Activated CD4-positive, alpha-beta T cell treated with anti-CD3 and anti-CD28 coated beads, Interleukin-2, amount 50 U/mL, for 16 hours (primary cell): ENCODE measurements at regions not wholly inside any gene's neighbourhood (a gene's known extent, or its start where the extent isn't known, plus 50 kb on each side); places are given as distances from the start of the nearest gene placed in this dataset.
A peak's percentile ranks its signal among the peaks of the same experiment; 100 is the strongest.
"Not testable (repeated sequence)": the region's sequence is repeated elsewhere in the genome, so short reads cannot be mapped to it uniquely, and the experiment has no call there.

Experiments used
- DNase-seq: peaks from one replicate; pipeline ENCODE4 v3.0.0-alpha.2; 2020

DNA sequence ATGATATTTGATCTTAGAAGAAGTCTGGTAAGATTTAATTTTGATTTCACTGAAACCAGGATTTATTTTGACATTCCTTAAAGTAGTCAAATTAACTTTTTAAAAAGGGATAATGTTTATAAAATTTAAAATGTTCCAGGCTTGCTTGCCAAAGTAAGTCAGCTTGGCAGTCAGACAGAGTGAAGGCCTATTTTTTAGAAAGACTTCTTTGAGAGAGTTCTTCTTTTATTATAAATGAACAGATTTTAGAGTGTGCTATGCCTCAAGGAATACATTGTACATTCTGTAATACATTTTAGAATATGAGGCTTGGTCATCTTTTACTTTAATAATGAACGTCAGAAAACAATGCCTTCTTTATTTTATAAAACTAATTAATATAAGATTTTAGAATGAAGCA is 138.7 kb downstream of the DISP1 start:
- no peak for DNase-seq

DNA sequence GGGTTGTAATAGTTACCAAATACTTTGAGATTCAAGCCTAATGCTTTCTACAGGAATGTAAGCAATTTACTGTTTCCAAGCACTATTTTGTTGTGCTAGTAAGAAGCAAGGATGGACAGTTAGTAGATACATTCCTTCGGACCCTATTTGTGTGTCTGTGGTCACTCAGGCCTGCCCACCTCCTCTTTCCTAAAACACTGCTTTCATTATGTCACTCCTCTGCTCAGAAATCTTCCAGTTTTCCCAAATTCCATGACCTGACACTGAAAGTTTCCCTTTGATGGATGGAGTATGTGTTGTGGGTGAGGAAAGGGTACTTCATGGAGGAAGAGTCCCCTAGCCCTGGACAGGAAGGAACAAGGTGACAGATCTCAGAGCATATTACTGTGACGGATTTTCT is 141.1 kb downstream of the DISP1 start:
- DNase-seq: no peak

DNA sequence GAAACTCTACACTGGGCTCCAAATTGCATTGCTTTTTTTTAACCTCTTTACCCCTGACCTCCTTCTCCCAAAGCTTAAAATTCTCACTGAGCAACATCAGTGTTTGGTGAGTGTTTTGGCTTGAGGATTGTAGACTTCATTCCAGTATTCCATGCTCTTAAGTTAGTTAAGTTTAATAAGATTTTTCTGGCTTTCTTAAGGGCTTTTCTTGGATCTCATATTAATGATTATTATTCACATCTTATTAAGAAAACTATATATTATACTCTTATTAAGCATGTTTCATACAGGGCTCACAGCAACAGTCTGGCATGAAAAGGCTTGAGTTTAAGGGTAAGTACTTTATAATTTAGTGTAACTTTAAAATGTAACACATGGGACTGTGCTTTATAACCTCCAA is 141.8 kb downstream of the DISP1 start:
- no peak for DNase-seq

DNA sequence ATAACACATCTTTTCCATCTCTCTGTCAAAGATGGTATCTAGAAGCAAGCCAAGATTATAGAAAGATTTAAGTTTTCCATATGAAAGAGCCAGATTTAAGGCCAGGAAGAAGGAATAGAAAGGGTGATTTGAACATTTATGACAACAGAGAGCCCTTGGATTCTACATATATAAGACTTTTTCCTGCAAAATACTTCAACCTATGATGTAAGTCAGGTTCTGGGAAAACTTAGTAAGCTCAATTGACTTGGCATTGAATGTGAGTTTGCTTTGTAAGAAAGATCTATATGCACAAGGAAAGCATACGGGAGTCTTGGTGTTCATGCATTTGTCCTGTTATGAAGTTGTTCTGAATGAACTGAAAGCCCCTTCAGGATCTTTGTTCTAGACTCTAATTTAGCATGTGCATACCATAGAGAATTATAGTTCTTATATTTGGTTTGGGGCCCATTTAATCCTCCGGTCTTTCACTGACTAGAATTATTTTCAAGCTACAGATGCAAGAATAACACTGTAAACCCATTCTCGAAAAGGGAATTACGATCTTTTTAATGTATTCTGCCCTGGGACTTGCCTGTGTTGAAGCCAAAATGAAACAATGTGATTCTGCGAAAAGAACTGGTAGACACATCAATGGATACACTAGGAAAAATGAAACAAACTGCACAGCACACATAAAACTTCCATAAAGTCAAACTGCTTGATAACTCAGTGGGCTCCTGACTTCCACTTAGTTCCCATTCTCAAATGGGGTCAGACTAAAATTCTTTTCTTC is 152.8 kb downstream of the DISP1 start:
- DNase-seq: no peak

DNA sequence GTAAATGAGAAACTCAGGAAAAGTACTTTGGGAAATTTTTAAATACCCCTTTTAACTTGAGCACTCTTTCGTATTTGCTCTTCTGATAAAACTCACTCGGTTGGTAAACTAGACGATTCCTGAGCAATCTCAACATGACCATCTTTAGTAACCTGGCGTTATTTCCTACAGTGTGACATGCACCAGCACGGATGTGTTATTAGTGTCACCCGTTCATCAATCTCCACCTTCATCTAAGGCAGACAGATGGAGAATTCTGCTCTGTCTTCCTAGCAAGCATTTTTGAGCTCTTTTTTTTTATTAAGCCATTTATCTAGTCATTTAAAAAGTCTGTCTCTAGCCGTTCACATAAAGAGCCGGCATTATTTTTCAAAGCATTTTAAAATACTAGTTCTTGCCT is 155.2 kb downstream of the DISP1 start:
- DNase-seq: no peak

DNA sequence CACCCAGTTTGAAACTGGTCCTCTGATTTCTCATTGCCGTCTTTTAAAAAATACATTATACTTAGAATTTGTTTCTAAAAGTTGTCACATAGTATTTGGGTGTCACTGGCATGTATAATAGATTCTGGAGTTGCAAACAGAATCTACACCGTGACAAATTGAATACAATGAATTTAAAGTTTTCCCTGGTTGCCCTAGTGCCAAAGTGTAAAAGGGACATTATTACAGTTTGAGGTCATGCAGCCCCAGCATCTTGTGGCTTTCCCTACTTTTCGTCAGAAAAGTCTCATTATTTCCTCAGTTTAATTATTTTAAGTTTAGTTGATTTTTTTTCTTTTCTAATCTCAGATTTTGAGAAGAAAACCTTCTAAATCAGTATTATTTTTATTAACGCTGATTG is 155.9 kb downstream of the DISP1 start:
- no peak for DNase-seq

DNA sequence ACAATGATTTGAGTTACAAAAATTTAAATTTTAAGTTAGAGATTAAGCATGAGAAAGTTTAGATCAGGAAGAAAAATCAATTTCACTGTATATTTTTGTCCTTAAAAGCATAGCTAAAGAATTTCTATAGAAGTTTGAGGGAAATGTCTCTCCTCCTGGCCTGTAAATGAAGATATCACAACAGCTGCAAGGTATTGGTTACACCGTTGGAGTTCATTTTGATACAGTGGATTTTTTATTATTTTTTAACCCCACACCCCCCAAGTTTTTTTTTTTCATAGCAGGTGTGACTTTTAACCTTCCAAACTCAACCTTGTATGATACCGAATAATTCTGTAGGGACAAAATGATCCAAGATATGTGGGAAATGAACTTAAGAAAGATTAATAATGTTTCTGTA is 156.3 kb downstream of the DISP1 start:
- DNase-seq: no peak

DNA sequence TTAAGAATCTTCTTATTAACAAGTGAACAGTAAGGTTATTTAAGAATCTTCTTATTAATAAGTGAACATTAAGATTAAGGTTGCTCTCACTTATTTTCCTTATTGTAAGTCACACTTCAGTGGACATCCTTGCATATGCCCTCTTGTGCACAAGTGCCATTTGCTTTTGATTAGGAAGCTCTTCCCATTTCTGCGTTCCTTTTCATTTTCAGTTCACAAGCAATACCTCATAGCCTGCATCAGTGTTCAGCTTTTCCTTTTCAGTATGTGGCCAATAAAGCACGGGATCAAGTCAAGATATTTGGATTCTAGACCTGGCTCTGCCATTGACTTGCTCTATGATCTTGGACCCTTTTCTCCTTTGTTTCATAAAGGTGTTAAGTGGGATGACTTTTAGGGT is 158.7 kb downstream of the DISP1 start:
- no peak for DNase-seq

DNA sequence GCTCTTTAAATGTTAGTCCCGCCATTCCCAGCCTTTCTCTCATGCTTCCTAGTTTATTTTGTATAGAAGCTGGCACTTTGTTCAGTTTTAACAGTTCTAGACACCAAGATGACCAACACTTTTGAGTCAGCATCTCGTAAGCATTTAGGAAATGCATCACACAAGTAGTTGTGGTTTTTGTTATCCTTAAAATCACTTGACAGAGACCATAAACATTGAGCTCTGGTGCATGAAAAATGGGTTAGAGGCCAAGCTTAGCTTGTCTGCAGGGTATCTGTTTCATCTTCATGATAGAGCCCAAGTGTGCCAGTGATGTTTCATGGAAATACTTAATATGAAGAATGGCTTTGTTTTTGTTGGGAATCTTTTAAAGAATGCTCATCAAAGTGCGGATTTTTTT is 159.7 kb downstream of the DISP1 start:
- peak; percentile 1 for DNase-seq

DNA sequence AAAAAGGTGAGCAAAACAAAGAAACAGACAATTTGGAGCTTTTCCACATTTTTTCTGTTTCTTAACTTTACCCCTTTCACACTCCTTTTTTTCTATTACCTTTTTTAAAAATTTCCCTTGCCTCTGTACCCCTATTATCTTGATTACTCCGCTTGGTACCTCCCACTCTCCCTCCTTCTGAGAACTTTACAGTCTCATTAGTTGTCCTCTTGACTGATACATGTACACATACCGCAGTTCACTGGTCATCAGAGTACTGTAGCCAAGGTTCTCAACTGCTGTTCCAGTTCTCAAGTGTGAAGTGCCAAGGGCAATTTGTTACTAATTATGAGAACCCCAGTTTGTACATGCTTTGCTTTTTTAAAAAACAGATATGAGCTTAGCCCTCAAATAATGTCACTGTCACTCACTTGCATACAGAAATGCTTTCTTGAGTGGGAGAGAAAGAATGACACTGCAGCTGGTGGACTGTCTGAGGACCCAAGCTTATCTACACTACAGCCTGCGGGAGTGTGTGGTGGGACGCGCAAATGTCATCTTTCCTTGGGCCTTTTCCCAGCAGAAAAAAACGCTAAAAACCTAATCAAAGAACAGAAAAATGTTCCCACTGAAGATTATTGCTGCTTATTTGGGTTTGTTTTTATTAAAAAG is 160.8 kb downstream of the DISP1 start:
- DNase-seq: no peak

DNA sequence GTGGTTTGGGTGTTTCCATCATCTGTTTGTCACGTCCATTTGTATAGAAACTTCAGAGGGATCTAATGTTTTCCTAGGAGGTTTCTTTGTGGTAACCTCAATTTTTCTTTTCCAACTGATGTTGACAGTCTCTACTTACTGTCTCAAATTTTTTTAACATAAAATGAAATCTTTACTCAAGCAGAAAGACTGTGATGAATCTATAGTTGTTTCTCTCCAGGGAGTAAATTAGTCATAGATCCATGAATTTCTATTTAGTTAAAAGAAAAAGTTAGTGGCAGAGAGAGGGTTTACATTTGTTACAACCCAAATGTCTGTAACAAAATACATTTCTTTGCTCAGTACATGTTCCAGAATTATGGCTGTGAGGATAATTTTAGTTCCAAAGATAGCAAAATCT is 161.6 kb downstream of the DISP1 start:
- DNase-seq: no peak

DNA sequence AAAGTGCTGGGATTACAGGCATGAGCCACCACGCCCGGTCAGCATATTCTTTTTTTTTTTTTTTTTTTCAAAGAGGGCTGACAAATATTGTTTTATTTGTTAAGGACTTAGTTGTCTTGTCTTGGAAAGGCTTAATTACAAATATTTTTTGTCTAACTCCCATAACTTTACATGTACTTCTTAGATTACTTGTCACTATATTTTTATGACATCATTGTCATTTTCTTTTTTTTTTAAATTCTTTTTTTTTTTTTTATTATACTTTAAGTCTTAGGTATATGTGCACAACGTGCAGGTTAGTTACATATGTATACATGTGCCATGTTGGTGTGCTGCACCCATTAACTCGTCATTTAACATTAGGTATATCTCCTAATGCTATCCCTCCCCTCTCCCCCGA is 162.5 kb downstream of the DISP1 start:
- not testable (repeated sequence) for DNase-seq

DNA sequence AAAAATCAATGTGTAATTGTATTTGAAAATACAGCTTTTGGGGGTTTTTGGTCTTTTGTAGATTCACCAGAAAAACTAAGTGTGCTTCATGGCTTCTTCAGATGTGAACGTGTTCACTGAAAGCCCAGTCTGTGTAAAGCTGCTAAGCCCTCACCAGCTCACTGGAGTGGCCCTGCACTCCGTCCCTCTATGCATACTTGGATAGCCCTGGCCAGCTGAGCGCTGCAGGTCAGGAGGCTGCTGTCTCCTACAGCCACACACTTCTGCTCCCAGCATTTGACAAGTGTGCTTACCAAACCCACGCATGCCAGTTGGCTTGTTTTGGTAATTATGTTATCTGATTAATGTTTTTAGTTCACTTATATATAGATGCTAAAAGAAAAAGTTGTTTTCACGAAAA is 163.5 kb downstream of the TLR5 start:
- DNase-seq: no peak

DNA sequence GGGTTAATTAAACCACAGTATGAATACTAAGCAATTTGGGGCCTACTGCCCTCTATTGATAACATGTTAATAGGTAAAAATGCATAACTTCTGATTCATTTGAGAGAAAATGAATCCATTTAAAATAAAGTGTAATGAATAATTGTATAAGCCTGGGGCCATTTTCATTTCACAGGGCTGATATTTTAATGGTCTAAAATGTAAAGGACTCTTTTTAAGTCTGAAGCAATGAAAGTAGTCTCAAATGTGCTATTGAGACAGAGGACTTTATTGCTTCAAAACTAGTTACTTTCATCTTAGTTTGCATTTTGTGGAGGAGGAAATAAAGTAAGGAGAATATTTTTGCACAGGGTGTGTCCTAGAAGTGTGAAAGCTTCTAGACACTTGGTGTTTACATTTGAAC is 155.4 kb downstream of the TLR5 start:
- no peak for DNase-seq

DNA sequence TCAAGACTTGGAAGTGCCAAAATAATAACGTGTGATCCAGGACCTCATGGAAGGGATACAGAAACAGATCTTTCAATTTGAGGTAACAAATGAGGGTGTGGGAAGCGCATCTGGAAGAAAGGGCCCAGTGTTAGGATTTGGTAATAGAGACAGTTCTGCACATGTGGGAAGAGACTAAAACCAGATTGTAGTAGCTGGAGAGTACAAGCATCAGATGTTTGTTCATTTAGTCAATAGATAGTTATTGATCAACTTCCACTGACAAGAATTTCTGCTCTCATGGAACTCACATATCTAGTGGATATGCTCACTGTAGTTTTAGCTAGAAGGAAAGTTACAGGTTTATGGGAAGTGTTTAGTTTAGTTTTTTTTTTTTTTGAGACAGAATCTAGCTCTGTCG is 153.6 kb downstream of the TLR5 start:
- no peak for DNase-seq

DNA sequence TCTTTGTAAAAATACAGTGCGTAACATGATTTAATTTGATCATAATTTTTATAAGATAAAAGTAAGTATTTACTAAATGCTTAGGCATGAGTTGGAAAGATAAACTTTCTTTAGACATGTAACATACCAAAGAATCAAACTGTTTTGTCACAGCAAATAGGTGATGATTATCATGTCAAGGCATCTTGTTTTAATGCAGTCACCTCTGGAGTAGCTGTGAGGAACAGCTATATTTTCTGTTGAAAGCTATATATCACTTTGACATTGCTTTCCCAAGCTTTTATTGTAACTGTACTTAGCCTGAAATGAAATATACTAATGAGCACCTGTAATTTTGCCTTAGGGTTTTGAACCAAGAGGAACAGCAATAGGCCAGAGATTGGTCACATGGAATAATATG is 151.9 kb downstream of the TLR5 start:
- no peak for DNase-seq

DNA sequence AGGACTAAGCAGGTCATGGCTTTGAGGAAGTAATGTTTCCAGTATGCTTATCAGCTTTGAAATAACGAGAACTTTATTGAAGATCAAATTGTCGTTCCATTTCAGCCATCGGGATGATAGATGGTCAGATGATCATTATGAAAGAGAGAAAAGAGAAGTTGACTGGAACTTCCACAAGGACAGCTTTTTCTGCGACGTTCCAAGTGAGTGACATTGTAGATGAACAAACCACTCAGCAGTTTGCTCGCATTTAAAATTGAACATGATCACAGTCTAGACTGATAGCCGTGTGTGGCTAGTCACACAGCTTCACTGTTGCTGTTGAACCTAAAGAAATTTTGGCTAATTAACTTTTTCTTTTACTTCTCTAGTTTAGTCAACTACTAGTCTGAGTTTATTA is 151.1 kb downstream of the TLR5 start:
- DNase-seq: no peak

DNA sequence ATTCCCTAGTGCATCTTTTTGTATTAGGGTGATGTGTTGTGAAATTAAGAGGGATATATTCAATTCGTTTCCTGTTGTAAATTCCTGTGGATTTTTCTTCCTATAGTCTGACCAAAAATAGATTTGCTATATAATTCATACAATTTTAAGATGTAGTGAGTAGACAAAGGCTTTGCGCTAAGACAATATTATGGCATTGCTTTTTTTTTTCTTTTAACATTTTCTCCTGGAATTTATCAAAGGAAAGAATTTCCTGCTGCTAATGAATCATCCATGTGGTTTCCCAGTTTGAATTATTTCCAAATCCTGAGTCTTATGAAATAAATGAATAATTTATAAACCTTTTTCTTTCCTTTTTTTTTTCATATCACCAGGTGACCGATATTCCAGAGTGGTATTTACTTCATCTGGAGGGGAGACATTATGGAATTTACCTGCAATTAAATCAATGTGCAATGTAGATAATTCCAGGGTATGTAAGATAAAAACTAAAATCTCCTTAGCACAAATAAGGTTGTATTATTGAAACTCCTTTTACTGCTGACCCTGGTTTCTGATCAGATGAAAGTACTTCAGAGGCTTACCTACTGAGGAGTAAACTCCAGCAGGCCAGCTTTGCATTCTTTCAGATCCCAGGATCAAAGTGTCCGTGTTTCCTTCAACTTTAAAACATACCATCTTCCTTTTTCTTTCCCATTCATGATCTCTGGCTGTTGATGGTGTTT is 148.4 kb downstream of the TLR5 start:
- DNase-seq: no peak

DNA sequence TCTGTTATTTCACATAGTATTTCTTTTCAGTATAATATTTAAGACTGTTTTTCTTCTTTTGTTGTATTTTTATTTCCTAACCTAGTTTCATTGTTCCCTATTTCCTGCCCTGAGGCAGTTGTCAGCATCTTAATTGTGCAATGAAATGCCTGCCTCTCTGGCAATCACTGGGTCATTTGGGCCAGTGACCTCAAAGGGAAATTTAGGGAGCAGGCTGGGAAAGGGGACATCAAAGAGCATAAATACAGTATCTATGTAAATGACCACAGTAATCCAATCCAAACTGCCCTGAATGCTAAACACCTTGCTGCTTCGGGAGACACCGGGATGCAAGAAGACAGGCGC is 147.8 kb downstream of the TLR5 start:
- DNase-seq: no peak

DNA sequence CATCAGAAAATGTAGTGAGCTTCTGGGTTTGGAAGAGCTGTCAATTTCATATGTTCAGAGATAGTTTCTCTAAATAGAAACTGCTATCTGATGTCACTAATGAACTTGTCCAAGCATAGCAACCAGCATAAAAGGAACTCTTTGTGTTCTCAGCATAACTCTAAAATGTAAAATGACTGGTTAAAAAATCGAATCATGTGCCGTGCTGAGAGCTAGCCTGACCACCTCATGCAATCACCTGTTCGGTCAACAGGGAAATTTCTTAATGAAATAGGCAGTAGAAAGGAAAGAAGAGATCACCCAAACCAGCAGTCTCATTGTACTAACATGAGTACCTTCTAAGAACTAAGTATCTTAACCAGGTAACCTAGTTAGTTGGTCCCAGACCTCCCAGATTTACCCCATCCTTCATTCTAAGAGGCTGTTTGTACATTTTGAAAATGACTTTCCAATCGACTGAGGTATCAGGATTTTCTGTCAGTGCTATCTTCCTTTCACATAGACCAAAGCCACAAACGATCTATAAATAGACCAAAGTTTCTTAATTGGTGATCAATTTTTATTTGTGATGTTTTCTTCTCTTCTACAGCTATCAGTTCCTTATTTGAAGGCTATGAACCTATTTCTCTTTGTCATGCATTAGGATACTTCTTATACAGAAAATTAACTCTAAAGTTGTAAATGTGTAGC is 147.3 kb downstream of the TLR5 start:
- DNase-seq: no peak

DNA sequence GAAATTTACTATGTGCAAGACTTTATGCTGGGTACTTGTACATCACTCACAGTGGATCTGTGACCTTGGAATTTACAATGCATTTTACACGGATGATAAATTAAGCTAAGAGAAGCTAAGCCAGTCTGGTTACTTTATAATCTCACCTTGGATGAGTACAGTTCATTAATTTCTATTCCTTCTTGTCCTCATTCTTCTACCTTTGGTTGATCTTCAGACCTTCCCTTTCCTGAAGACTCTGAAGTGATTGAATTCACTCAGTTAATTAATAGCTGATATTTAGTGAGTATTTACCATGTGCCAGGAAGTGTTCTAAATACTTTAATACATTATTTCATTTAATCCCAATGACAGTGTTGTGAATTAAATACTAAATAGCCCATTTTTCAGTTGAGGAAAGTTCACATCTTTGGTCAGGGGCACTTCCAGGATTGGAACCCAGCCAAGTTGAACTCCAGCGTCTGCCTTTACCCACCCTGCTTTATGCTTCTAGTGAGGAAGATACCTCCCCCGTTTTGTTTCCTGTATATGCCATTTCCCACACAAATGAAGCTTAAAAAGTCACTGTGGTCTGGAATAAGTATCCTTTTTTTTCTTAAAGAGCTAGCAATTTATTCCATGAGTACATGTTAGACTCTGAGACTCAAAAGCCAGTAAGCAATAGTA is 146.6 kb downstream of the TLR5 start:
- no peak for DNase-seq

DNA sequence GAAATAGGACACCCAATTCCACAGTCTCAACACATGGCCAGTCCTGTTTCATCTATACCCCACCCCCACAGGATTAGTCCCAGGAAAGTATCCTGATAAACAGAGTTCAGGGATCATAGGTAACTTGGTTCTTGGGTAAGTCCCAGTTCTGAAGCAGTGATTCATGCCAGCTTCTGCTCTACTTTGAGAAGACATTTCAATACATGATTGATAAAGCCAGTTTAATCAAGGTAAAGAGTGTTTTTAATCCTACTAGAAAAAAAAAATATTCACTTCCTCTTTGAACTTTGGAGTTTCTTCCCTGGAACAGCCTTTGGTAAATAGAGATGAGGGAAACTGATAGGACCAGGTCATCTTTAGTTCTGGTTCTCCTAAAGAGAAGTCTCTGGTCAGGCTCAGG is 142.4 kb downstream of the TLR5 start:
- no peak for DNase-seq
